Urinary bladder (tissue), 3 donors: ENCODE measurements at regions not wholly inside any gene's neighbourhood (a gene's known extent, or its start where the extent isn't known, plus 50 kb on each side); places are given as distances from the start of the nearest gene placed in this dataset.

ENCODE experiments used
- DNase-seq: peaks from one replicate; pipeline ENCODE4 v3.0.0-alpha.2; 2015; ENCODE audit errors: extremely low spot score
- H3K27ac ChIP-seq: one replicate; pipeline ENCODE4 v1.5.1; 2013; ENCODE audit warnings: low read depth, mild to moderate bottlenecking, moderate library complexity
- H3K36me3 ChIP-seq: one replicate; pipeline ENCODE4 v1.6.1; 2013; ENCODE audit warnings: mild to moderate bottlenecking, moderate library complexity; ENCODE audit not compliant: insufficient read depth
- H3K4me1 ChIP-seq: one replicate; pipeline ENCODE4 v1.6.1; 2013; ENCODE audit warnings: mild to moderate bottlenecking, moderate library complexity; ENCODE audit not compliant: insufficient read depth
- H3K4me3 ChIP-seq: one replicate; pipeline ENCODE4 v1.5.1; 2013; ENCODE audit warnings: low read depth, low read length
- WGBS: extraction: QIAGEN DNeasy Blood & Tissue Kit; methylation state at CpG from one replicate; pipeline ENCODE4 v1.1.7; 2013; 5-methylcytosine and 5-hydroxymethylcytosine counted together
- donor health status: healthy with polysubstance abuse.
- donor health status: healthy.

- 85% methylated on average over 3 of the region's 3 CpGs for WGBS
- Histone ChIP-seq H3K27ac (no peak overlapping the region), H3K4me1 (no peaks in the 10 kb centered on the region), H3K36me3 (no peaks in the 10 kb centered on the region), H3K4me3 (no peak overlapping the region)
- no peak for DNase-seq
These were observed 85.6 kb downstream of the SNAPC1 start for GRCh38 chr14:61847861-61848260.

- Histone ChIP-seq H3K27ac (no peak overlapping the region), H3K4me3 (no peak overlapping the region), H3K36me3 (no peaks in the 10 kb centered on the region), H3K4me1 (no peaks in the 10 kb centered on the region)
- no peak for DNase-seq
These were observed 92.7 kb downstream of the SNAPC1 start for GRCh38 chr14:61854898-61855297.

- Histone ChIP-seq H3K4me3 (no peak overlapping the region), H3K27ac (no peak overlapping the region), H3K4me1 (no peaks in the 10 kb centered on the region), H3K36me3 (no peaks in the 10 kb centered on the region)
- WGBS, result 63% methylated on average over 1 of the region's 1 CpG
- no peak for DNase-seq
These were observed 98.2 kb downstream of the SNAPC1 start for GRCh38 chr14:61860294-61860918.

- 55% methylated on average over 7 of the region's 7 CpGs for WGBS
- H3K27ac ChIP-seq, result no peak overlapping the region
- H3K4me3 ChIP-seq, result no peak overlapping the region
- no peaks in the 10 kb centered on the region for H3K36me3 ChIP-seq
- H3K4me1 ChIP-seq, result no peaks in the 10 kb centered on the region
- no peak for DNase-seq
These were observed 99.2 kb downstream of the SNAPC1 start for GRCh38 chr14:61861320-61861865.

GRCh38 chr14:61864329-61864898, 102.2 kb downstream of the SNAPC1 start:
- Histone ChIP-seq H3K27ac (no peak overlapping the region), H3K4me1 (no peaks in the 10 kb centered on the region), H3K36me3 (no peaks in the 10 kb centered on the region), H3K4me3 (no peak overlapping the region)
- no peak for DNase-seq
- 95% methylated on average over 43 of the region's 43 CpGs for WGBS

GRCh38 chr14:61866932-61867920, 105.0 kb downstream of the SNAPC1 start:
- Histone ChIP-seq H3K4me1 (no peaks in the 10 kb centered on the region), H3K27ac (no peak overlapping the region), H3K36me3 (no peaks in the 10 kb centered on the region), H3K4me3 (no peak overlapping the region)
- WGBS, result 71% methylated on average over 6 of the region's 6 CpGs
- no peak for DNase-seq

- 88% methylated on average over 1 of the region's 1 CpG for WGBS
- DNase-seq, result no peak
- Histone ChIP-seq H3K4me3 (no peak overlapping the region), H3K36me3 (no peaks in the 10 kb centered on the region), H3K4me1 (no peaks in the 10 kb centered on the region), H3K27ac (no peak overlapping the region)
These were observed 106.6 kb downstream of the SNAPC1 start for GRCh38 chr14:61868846-61869245.

GRCh38 chr14:61870163-61870562, 107.9 kb downstream of the SNAPC1 start:
- DNase-seq, result no peak
- H3K36me3 ChIP-seq, result no peaks in the 10 kb centered on the region
- 87% methylated on average over 1 of the region's 1 CpG for WGBS
- no peaks in the 10 kb centered on the region for H3K4me1 ChIP-seq
- no peak overlapping the region for H3K27ac ChIP-seq
- H3K4me3 ChIP-seq, result no peak overlapping the region

- 51% methylated on average over 1 of the region's 1 CpG for WGBS
- no peak for DNase-seq
- Histone ChIP-seq H3K4me3 (no peak overlapping the region), H3K27ac (no peak overlapping the region), H3K36me3 (no peaks in the 10 kb centered on the region), H3K4me1 (no peaks in the 10 kb centered on the region)
These were observed 110.2 kb downstream of the SNAPC1 start for GRCh38 chr14:61872452-61872851.

- Histone ChIP-seq H3K36me3 (no peaks in the 10 kb centered on the region), H3K4me3 (no peak overlapping the region), H3K27ac (no peak overlapping the region), H3K4me1 (no peaks in the 10 kb centered on the region)
- no peak for DNase-seq
- WGBS, result 95% methylated on average over 1 of the region's 1 CpG
These were observed 113.3 kb downstream of the SNAPC1 start for GRCh38 chr14:61875483-61875882.

GRCh38 chr14:61876362-61877034, 114.3 kb downstream of the SNAPC1 start:
- no peaks in the 10 kb centered on the region for H3K36me3 ChIP-seq
- DNase-seq, result no peak
- H3K4me3 ChIP-seq, result no peak overlapping the region
- H3K4me1 ChIP-seq, result no peaks in the 10 kb centered on the region
- H3K27ac ChIP-seq, result no peak overlapping the region
- WGBS, result 60% methylated on average over 8 of the region's 8 CpGs

- no peaks in the 10 kb centered on the region for H3K4me1 ChIP-seq
- no peaks in the 10 kb centered on the region for H3K36me3 ChIP-seq
- H3K4me3 ChIP-seq, result no peak overlapping the region
- no peak for DNase-seq
- no peak overlapping the region for H3K27ac ChIP-seq
- WGBS, result 81% methylated on average over 6 of the region's 6 CpGs
These were observed 114.8 kb downstream of the SNAPC1 start for GRCh38 chr14:61877035-61877390.

- H3K4me1 ChIP-seq, result no peaks in the 10 kb centered on the region
- DNase-seq, result no peak
- H3K27ac ChIP-seq, result no peak overlapping the region
- no peak overlapping the region for H3K4me3 ChIP-seq
- 84% methylated on average over 5 of the region's 5 CpGs for WGBS
- H3K36me3 ChIP-seq, result no peaks in the 10 kb centered on the region
These were observed 115.5 kb downstream of the SNAPC1 start for GRCh38 chr14:61877768-61878167.
